ENCODE measurements at regions not wholly inside any gene's neighbourhood (a gene's known extent, or its start where the extent isn't known, plus 50 kb on each side); places are given as distances from the start of the nearest gene placed in this dataset.

GRCh38 chr11:70810133-70810532, 411.8 kb downstream of the CTTN start:
- TF ChIP-seq, protein P1, sequence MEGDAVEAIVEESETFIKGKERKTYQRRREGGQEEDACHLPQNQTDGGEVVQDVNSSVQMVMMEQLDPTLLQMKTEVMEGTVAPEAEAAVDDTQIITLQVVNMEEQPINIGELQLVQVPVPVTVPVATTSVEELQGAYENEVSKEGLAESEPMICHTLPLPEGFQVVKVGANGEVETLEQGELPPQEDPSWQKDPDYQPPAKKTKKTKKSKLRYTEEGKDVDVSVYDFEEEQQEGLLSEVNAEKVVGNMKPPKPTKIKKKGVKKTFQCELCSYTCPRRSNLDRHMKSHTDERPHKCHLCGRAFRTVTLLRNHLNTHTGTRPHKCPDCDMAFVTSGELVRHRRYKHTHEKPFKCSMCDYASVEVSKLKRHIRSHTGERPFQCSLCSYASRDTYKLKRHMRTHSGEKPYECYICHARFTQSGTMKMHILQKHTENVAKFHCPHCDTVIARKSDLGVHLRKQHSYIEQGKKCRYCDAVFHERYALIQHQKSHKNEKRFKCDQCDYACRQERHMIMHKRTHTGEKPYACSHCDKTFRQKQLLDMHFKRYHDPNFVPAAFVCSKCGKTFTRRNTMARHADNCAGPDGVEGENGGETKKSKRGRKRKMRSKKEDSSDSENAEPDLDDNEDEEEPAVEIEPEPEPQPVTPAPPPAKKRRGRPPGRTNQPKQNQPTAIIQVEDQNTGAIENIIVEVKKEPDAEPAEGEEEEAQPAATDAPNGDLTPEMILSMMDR (IDR thresholded peaks at IDR 0.05; ENCODE audit: low read depth, low read length, missing input control): no peak
- no peak for TF ChIP-seq SP1 (IDR thresholded peaks at IDR 0.05)
- no peak for TF ChIP-seq FOXA1 (IDR thresholded peaks at IDR 0.05)
- TF ChIP-seq YY1 (IDR thresholded peaks at IDR 0.05): no peak
- TF ChIP-seq, protein P2, sequence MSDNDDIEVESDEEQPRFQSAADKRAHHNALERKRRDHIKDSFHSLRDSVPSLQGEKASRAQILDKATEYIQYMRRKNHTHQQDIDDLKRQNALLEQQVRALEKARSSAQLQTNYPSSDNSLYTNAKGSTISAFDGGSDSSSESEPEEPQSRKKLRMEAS (IDR thresholded peaks at IDR 0.05): no peak
- TF ChIP-seq TAF1 (conservative IDR thresholded peaks at IDR 0.05): no peak
- no peak for TF ChIP-seq EGR1 (IDR thresholded peaks at IDR 0.05; ENCODE audit: low read depth in 2 of 2)
- TF ChIP-seq RAD21 (IDR thresholded peaks at IDR 0.05): no peak
- no peak for TF ChIP-seq RXRA (IDR thresholded peaks at IDR 0.05)

All from liver (tissue), 3 donors.